ENCODE measurements at regions not wholly inside any gene's neighbourhood (a gene's known extent, or its start where the extent isn't known, plus 50 kb on each side); places are given as distances from the start of the nearest gene placed in this dataset.

DNA sequence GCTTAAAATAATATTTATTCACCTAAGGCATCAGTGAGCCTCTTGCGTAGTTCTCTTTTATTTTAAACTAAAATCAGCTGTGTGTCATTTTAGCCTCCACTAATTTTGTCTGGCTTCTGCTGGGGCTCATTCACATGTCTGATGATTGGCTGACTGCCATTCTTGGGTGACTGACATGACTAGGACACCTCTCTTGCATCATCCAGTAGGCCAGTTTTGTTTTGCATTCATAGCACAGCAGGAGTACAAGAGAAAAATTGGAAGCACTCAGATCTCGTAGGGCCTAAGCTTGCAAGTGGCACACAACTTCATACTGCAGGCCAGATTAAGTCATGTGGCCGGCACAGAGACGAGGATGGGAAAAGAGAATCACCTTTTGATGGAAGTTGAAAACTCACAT, 1226.5 kb downstream of the GALC start:
- TF ChIP-seq, protein P1, sequence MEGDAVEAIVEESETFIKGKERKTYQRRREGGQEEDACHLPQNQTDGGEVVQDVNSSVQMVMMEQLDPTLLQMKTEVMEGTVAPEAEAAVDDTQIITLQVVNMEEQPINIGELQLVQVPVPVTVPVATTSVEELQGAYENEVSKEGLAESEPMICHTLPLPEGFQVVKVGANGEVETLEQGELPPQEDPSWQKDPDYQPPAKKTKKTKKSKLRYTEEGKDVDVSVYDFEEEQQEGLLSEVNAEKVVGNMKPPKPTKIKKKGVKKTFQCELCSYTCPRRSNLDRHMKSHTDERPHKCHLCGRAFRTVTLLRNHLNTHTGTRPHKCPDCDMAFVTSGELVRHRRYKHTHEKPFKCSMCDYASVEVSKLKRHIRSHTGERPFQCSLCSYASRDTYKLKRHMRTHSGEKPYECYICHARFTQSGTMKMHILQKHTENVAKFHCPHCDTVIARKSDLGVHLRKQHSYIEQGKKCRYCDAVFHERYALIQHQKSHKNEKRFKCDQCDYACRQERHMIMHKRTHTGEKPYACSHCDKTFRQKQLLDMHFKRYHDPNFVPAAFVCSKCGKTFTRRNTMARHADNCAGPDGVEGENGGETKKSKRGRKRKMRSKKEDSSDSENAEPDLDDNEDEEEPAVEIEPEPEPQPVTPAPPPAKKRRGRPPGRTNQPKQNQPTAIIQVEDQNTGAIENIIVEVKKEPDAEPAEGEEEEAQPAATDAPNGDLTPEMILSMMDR (IDR thresholded peaks at IDR 0.05; ENCODE audit: insufficient read depth, low read depth, low read length): no peak
- TF ChIP-seq EZH2 (IDR thresholded peaks at IDR 0.05; ENCODE audit: insufficient read depth, low read length): no peak
